ENCODE measurements at regions not wholly inside any gene's neighbourhood (a gene's known extent, or its start where the extent isn't known, plus 50 kb on each side); places are given as distances from the start of the nearest gene placed in this dataset.

DNA sequence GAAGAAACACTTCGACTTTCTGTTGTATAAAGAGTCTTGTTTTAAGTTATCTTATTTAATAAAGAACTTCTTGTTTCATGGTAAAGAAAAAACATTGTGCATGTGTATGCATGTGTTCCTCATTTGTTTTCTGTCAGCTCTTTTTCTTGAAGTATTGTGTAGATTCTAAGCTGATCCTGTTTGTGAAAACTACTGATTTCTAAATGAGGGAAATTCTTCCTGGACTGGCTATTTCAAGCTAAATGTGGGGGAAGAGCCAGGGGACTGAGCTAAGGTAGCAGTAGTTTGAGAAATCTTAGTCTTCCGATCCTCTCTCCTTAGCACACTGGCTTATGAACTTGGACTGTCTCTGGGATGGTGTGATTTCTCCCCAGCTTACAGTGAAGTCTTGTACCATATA, 56.4 kb upstream of the RBMS1 start:
- intact Hi-C loops (cut with micrococcal nuclease) = no loop called here
- Histone ChIP-seq H3K27ac (replicated peaks) (no peak overlapping the region), H3K27me3 (ENCODE audit: low read depth) (no peaks in the 10 kb centered on the region), H3K36me3 (no peaks in the 10 kb centered on the region), H3K4me1 (peaks cover 13% of the 10 kb centered on the region), H3K4me3 (no peak overlapping the region), H3K9me3 (replicated peaks) (peaks cover 24% of the 10 kb centered on the region)
- no peak for DNase-seq
- TF ChIP-seq, protein P1, sequence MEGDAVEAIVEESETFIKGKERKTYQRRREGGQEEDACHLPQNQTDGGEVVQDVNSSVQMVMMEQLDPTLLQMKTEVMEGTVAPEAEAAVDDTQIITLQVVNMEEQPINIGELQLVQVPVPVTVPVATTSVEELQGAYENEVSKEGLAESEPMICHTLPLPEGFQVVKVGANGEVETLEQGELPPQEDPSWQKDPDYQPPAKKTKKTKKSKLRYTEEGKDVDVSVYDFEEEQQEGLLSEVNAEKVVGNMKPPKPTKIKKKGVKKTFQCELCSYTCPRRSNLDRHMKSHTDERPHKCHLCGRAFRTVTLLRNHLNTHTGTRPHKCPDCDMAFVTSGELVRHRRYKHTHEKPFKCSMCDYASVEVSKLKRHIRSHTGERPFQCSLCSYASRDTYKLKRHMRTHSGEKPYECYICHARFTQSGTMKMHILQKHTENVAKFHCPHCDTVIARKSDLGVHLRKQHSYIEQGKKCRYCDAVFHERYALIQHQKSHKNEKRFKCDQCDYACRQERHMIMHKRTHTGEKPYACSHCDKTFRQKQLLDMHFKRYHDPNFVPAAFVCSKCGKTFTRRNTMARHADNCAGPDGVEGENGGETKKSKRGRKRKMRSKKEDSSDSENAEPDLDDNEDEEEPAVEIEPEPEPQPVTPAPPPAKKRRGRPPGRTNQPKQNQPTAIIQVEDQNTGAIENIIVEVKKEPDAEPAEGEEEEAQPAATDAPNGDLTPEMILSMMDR (IDR thresholded peaks at IDR 0.05; ENCODE audit: borderline replicate concordance) = no peak

DNA sequence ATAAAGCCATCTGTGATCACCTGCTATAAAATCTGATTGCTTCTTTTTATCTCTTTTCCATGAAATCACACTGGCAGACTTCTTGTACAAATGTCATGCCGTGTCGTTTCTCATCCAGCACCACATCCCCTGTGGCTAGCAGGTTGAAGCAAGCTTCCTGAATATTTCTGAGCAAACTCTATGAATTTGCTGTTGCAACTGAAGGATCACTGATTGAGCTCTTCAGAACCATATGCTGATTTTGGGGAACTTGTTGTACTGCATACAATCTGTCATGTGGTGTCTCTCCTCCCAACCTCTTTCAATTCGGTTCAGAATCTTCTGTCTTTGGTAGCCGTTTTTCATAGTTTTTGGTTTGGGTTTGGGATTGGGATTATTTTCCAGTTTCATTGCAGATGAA, 57.7 kb upstream of the RBMS1 start:
- H3K27ac ChIP-seq (replicated peaks) = no peak overlapping the region
- H3K4me1 ChIP-seq = peaks cover 13% of the 10 kb centered on the region
- H3K9me3 ChIP-seq (replicated peaks) = peaks cover 24% of the 10 kb centered on the region
- TF ChIP-seq, protein P1 (IDR thresholded peaks at IDR 0.05; ENCODE audit: borderline replicate concordance) = no peak
- H3K36me3 ChIP-seq = no peaks in the 10 kb centered on the region
- no peak for DNase-seq
- H3K4me3 ChIP-seq = no peak overlapping the region
- intact Hi-C loops (cut with micrococcal nuclease) = no loop called here
- no peaks in the 10 kb centered on the region for H3K27me3 ChIP-seq (ENCODE audit: low read depth)

DNA sequence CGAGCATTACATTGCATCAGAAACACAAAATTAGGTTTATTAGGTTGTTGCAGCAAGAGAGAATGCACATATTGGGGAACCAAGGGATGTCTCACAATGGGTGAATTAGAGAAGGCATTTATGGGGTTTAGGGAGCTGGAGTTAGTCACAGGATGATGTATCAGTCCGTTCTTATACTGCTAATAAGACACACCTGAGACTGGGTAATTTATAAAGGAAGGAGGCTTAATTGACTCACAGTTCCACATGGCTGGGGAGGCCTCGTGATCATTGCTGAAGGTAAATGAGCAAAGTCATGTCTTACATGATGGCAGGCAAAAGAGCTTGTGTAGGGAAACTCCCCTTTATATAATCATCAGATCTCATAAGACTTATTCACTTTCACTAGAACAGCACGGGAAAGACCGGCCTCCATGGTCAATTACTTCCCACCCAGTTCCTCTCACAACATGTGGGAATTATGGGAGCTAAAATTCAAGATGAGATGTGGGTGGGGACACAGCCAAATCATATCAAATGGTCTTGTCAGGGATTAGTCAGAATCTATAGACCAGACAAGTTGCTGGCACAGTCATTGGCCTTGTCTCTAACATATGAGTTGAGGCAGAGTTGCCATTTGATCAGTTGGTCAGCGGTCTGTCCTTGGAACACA, 61.9 kb upstream of the RBMS1 start:
- DNase-seq = no peak
- Histone ChIP-seq H3K4me1 (peaks cover 13% of the 10 kb centered on the region), H3K4me3 (no peak overlapping the region), H3K36me3 (no peaks in the 10 kb centered on the region), H3K27ac (replicated peaks) (no peak overlapping the region), H3K9me3 (replicated peaks) (peaks cover 11% of the 10 kb centered on the region), H3K27me3 (ENCODE audit: low read depth) (no peaks in the 10 kb centered on the region)
- intact Hi-C loops (cut with micrococcal nuclease) = no loop called here
- TF ChIP-seq, protein P1 (IDR thresholded peaks at IDR 0.05; ENCODE audit: borderline replicate concordance) = no peak

DNA sequence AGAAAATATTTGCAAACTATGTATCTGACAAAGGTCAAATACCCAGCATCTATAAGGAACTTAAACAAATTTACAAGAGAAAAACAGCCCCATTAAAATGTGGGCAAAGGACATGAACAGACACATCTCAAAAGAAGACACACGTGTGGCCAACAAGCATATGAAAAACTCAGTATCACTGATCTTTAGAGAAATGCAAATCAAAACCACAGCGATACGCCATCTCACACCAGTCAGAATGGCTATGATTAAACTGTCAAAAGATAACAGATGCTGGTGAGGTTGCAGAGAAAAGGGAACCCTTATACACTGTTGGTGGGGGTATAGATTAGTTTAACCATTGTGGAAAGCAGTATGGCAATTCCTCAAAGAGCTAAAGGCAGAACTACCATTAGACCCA, 64.3 kb upstream of the RBMS1 start:
- H3K27me3 ChIP-seq (ENCODE audit: low read depth) = no peaks in the 10 kb centered on the region

DNA sequence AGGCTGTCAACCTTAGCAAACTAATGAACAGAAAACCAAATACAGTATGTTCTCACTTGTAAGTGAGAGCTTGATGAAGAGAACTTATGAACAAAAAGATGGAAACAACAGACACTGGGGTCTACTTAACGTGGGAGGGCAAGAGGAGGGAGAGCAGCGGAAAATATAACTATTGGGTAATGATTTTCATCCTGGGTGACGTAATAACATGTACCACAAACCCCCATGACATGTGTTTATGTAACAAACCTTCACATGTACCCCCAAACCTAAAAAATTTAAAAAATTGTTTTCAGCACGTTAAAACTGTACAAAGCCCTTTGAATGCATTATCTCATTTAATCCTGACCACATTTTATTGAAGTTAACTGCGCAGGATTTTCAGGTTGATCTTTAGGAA, 64.9 kb upstream of the RBMS1 start:
- Histone ChIP-seq H3K4me1 (peaks cover 3% of the 10 kb centered on the region), H3K9me3 (replicated peaks) (peaks cover 11% of the 10 kb centered on the region), H3K27ac (replicated peaks) (no peak overlapping the region), H3K27me3 (ENCODE audit: low read depth) (no peaks in the 10 kb centered on the region), H3K36me3 (no peaks in the 10 kb centered on the region), H3K4me3 (no peak overlapping the region)
- DNase-seq = no peak
- TF ChIP-seq, protein P1 (IDR thresholded peaks at IDR 0.05; ENCODE audit: borderline replicate concordance) = no peak
- intact Hi-C loops (cut with micrococcal nuclease) = no loop called here

More for the DNA sequence above, 64.3 kb upstream of the RBMS1 start:
- H3K9me3 ChIP-seq (replicated peaks) = peaks cover 11% of the 10 kb centered on the region
- peaks cover 3% of the 10 kb centered on the region for H3K4me1 ChIP-seq
- H3K4me3 ChIP-seq = no peak overlapping the region
- H3K36me3 ChIP-seq = no peaks in the 10 kb centered on the region
- no peak for DNase-seq
- no peak overlapping the region for H3K27ac ChIP-seq (replicated peaks)
- TF ChIP-seq, protein P1 (IDR thresholded peaks at IDR 0.05; ENCODE audit: borderline replicate concordance) = no peak
- intact Hi-C loops (cut with micrococcal nuclease) = no loop called here
